ENCODE measurements at regions not wholly inside any gene's neighbourhood (a gene's known extent, or its start where the extent isn't known, plus 50 kb on each side); places are given as distances from the start of the nearest gene placed in this dataset.

DNA sequence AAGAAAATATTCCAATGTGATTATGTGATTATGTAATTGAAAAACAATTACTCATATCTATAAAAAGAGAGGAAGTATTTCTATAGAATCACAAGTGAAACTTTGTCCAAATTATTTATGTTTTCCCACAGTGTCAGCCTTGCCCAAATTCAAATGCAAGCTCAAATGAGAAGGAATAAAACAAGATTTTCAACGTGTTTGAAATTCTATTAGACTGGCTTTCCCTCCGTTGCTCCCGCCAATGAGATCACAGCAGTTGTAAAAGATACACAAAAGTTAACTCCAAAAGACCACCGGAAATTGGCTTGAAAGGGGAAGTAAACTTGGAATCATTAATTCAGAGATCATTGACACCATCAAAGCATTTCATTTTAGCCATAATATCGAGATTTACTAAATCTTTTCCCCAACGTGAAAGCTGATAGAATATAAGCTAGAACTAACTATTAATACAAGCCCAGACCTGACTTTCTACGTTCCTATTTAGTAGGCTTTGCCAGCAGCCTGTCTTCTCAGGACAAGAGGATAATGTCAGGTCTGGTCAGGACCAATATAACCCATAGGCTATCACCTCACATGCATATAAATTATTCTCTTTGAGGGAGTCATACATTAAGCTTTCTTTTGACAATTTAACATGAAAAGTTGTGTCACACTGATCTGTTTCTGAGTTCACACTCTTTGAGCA lies 222.6 kb upstream of the CHAC2 start:
- TF ChIP-seq, protein P1, sequence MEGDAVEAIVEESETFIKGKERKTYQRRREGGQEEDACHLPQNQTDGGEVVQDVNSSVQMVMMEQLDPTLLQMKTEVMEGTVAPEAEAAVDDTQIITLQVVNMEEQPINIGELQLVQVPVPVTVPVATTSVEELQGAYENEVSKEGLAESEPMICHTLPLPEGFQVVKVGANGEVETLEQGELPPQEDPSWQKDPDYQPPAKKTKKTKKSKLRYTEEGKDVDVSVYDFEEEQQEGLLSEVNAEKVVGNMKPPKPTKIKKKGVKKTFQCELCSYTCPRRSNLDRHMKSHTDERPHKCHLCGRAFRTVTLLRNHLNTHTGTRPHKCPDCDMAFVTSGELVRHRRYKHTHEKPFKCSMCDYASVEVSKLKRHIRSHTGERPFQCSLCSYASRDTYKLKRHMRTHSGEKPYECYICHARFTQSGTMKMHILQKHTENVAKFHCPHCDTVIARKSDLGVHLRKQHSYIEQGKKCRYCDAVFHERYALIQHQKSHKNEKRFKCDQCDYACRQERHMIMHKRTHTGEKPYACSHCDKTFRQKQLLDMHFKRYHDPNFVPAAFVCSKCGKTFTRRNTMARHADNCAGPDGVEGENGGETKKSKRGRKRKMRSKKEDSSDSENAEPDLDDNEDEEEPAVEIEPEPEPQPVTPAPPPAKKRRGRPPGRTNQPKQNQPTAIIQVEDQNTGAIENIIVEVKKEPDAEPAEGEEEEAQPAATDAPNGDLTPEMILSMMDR (conservative IDR thresholded peaks at IDR 0.05; ENCODE audit: low read depth in 2 of 2): no peak
- no peak for TF ChIP-seq ZNF114 (CRISPR knock-in tag; IDR thresholded peaks at IDR 0.05)
- no peak for TF ChIP-seq EZH2phosphoT487 (IDR thresholded peaks at IDR 0.05; ENCODE audit: unreplicated experiment)
- TF ChIP-seq POLR2AphosphoS5 (IDR thresholded peaks at IDR 0.05; ENCODE audit: low read depth): no peak
- TF ChIP-seq EZH2 (IDR thresholded peaks at IDR 0.05; ENCODE audit: low read depth, unreplicated experiment): no peak
- TF ChIP-seq CREB1 (CRISPR knock-in tag; IDR thresholded peaks at IDR 0.05; ENCODE audit: low read depth): no peak
- TF ChIP-seq, protein P2, sequence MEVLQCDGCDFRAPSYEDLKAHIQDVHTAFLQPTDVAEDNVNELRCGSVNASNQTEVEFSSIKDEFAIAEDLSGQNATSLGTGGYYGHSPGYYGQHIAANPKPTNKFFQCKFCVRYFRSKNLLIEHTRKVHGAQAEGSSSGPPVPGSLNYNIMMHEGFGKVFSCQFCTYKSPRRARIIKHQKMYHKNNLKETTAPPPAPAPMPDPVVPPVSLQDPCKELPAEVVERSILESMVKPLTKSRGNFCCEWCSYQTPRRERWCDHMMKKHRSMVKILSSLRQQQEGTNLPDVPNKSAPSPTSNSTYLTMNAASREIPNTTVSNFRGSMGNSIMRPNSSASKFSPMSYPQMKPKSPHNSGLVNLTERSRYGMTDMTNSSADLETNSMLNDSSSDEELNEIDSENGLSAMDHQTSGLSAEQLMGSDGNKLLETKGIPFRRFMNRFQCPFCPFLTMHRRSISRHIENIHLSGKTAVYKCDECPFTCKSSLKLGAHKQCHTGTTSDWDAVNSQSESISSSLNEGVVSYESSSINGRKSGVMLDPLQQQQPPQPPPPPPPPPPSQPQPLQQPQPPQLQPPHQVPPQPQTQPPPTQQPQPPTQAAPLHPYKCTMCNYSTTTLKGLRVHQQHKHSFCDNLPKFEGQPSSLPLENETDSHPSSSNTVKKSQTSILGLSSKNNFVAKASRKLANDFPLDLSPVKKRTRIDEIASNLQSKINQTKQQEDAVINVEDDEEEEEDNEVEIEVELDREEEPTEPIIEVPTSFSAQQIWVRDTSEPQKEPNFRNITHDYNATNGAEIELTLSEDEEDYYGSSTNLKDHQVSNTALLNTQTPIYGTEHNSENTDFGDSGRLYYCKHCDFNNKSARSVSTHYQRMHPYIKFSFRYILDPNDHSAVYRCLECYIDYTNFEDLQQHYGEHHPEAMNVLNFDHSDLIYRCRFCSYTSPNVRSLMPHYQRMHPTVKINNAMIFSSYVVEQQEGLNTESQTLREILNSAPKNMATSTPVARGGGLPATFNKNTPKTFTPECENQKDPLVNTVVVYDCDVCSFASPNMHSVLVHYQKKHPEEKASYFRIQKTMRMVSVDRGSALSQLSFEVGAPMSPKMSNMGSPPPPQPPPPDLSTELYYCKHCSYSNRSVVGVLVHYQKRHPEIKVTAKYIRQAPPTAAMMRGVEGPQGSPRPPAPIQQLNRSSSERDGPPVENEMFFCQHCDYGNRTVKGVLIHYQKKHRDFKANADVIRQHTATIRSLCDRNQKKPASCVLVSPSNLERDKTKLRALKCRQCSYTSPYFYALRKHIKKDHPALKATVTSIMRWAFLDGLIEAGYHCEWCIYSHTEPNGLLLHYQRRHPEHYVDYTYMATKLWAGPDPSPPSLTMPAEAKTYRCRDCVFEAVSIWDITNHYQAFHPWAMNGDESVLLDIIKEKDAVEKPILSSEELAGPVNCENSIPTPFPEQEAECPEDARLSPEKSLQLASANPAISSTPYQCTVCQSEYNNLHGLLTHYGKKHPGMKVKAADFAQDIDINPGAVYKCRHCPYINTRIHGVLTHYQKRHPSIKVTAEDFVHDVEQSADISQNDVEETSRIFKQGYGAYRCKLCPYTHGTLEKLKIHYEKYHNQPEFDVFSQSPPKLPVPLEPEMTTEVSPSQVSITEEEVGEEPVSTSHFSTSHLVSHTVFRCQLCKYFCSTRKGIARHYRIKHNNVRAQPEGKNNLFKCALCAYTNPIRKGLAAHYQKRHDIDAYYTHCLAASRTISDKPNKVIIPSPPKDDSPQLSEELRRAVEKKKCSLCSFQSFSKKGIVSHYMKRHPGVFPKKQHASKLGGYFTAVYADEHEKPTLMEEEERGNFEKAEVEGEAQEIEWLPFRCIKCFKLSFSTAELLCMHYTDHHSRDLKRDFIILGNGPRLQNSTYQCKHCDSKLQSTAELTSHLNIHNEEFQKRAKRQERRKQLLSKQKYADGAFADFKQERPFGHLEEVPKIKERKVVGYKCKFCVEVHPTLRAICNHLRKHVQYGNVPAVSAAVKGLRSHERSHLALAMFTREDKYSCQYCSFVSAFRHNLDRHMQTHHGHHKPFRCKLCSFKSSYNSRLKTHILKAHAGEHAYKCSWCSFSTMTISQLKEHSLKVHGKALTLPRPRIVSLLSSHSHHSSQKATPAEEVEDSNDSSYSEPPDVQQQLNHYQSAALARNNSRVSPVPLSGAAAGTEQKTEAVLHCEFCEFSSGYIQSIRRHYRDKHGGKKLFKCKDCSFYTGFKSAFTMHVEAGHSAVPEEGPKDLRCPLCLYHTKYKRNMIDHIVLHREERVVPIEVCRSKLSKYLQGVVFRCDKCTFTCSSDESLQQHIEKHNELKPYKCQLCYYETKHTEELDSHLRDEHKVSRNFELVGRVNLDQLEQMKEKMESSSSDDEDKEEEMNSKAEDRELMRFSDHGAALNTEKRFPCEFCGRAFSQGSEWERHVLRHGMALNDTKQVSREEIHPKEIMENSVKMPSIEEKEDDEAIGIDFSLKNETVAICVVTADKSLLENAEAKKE (CRISPR knock-in tag; IDR thresholded peaks at IDR 0.05): no peak
- TF ChIP-seq, protein P3, sequence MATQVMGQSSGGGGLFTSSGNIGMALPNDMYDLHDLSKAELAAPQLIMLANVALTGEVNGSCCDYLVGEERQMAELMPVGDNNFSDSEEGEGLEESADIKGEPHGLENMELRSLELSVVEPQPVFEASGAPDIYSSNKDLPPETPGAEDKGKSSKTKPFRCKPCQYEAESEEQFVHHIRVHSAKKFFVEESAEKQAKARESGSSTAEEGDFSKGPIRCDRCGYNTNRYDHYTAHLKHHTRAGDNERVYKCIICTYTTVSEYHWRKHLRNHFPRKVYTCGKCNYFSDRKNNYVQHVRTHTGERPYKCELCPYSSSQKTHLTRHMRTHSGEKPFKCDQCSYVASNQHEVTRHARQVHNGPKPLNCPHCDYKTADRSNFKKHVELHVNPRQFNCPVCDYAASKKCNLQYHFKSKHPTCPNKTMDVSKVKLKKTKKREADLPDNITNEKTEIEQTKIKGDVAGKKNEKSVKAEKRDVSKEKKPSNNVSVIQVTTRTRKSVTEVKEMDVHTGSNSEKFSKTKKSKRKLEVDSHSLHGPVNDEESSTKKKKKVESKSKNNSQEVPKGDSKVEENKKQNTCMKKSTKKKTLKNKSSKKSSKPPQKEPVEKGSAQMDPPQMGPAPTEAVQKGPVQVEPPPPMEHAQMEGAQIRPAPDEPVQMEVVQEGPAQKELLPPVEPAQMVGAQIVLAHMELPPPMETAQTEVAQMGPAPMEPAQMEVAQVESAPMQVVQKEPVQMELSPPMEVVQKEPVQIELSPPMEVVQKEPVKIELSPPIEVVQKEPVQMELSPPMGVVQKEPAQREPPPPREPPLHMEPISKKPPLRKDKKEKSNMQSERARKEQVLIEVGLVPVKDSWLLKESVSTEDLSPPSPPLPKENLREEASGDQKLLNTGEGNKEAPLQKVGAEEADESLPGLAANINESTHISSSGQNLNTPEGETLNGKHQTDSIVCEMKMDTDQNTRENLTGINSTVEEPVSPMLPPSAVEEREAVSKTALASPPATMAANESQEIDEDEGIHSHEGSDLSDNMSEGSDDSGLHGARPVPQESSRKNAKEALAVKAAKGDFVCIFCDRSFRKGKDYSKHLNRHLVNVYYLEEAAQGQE (IDR thresholded peaks at IDR 0.05; ENCODE audit: unreplicated experiment): no peak
- TF ChIP-seq ZNF331 (CRISPR knock-in tag; IDR thresholded peaks at IDR 0.05; ENCODE audit: low read depth): no peak
- TF ChIP-seq NANOG (IDR thresholded peaks at IDR 0.05; ENCODE audit: borderline replicate concordance): no peak
- TF ChIP-seq JUNB (IDR thresholded peaks at IDR 0.05; ENCODE audit: unreplicated experiment): no peak
- TF ChIP-seq STAT1 (IDR thresholded peaks at IDR 0.05; ENCODE audit: unreplicated experiment): no peak
- TF ChIP-seq, protein P4, sequence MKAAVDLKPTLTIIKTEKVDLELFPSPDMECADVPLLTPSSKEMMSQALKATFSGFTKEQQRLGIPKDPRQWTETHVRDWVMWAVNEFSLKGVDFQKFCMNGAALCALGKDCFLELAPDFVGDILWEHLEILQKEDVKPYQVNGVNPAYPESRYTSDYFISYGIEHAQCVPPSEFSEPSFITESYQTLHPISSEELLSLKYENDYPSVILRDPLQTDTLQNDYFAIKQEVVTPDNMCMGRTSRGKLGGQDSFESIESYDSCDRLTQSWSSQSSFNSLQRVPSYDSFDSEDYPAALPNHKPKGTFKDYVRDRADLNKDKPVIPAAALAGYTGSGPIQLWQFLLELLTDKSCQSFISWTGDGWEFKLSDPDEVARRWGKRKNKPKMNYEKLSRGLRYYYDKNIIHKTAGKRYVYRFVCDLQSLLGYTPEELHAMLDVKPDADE (IDR thresholded peaks at IDR 0.05): no peak

Measured in GM23338 (cell line).